Caco-2 (cell line): ENCODE measurements at regions not wholly inside any gene's neighbourhood (a gene's known extent, or its start where the extent isn't known, plus 50 kb on each side); places are given as distances from the start of the nearest gene placed in this dataset.

Source experiments
- BruUV-seq: library from RNA; stranded (reverse); fragments of 400-500 nt; replicated peaks from 2 replicates; lab custom pipeline; 2021; lab: Mats Ljungman, UMichigan
- CTCF ChIA-PET: fragments of 300-600 bp; sonication (Branson Sonifier 250); formaldehyde crosslinking; loops from one replicate; lab custom pipeline; 2022; ENCODE audit warnings: antibody characterized with exemption; lab: Charles Lee
- POLR2A ChIA-PET: fragments of 300-600 bp; sonication (Branson Sonifier 250); formaldehyde crosslinking; loops from one replicate; lab custom pipeline; 2022; ENCODE audit warnings: antibody characterized with exemption; lab: Charles Lee
- DNase-seq, 2 experiments: peaks; one replicate each; pipeline versions ENCODE4 v3.0.0 to v3.0.0-alpha.2; 2020 to 2022
- H3K27me3 ChIP-seq: replicated peaks from 2 replicates; pipeline ENCODE4 v1.6.0; 2011; ENCODE audit warnings: low read length; ENCODE audit not compliant: control insufficient read depth, insufficient read depth
- H3K36me3 ChIP-seq: 2 replicates; pipeline ENCODE4 v1.5.1; 2011; ENCODE audit warnings: low read length; ENCODE audit not compliant: control insufficient read depth, insufficient read depth
- H3K4me1 ChIP-seq: fragments of 250-450 bp; sonication (Bioruptor Pico); 2 replicates; pipeline ENCODE4 v1.5.1; 2020; ENCODE audit warnings: mild to moderate bottlenecking
- H3K4me3 ChIP-seq: 2 replicates; pipeline ENCODE4 v1.5.1; 2011; ENCODE audit warnings: low read depth, mild to moderate bottlenecking, control low read depth, low read length
- H3K9me3 ChIP-seq: fragments of 250-450 bp; sonication (Bioruptor Pico); 2 replicates; pipeline ENCODE4 v1.5.1; 2020; ENCODE audit warnings: mild to moderate bottlenecking, moderate library complexity
- H3K27ac Mint-ChIP-seq: one replicate; pipeline ENCODE4 v1.8.0; 2022; ENCODE audit warnings: mixed read lengths; ENCODE audit not compliant: unreplicated experiment
- H3K27me3 Mint-ChIP-seq: one replicate; pipeline ENCODE4 v1.8.0; 2022; ENCODE audit warnings: mixed read lengths; ENCODE audit not compliant: insufficient read depth, unreplicated experiment
- H3K36me3 Mint-ChIP-seq: one replicate; pipeline ENCODE4 v1.8.0; 2022; ENCODE audit warnings: mild to moderate bottlenecking, mixed read lengths; ENCODE audit not compliant: insufficient read depth, unreplicated experiment
- H3K4me1 Mint-ChIP-seq: one replicate; pipeline ENCODE4 v1.8.0; 2022; ENCODE audit warnings: low read depth, mixed read lengths; ENCODE audit not compliant: unreplicated experiment
- H3K4me3 Mint-ChIP-seq: one replicate; pipeline ENCODE4 v1.8.0; 2022; ENCODE audit warnings: mild to moderate bottlenecking, moderate library complexity, mixed read lengths; ENCODE audit not compliant: unreplicated experiment
- H3K9me3 Mint-ChIP-seq: one replicate; pipeline ENCODE4 v1.8.0; 2022; ENCODE audit warnings: mixed read lengths; ENCODE audit not compliant: unreplicated experiment
- intact Hi-C: fragments of 100-400 bp; cut with micrococcal nuclease; formaldehyde crosslinking; loops from one replicate; pipeline ENCODE4 v1.10.0; 2022; ENCODE audit not compliant: unreplicated experiment
- TF ChIP-seq, protein P1 (sequence below), 2 experiments: fragments of 200-600 bp in 1 of 2; IDR thresholded peaks; 1 replicate in 1 of 2; 2 replicates in 1 of 2; pipeline versions ENCODE4 v1.5.1 to v1.8.0; 2011 to 2022; ENCODE audit warnings: antibody characterized with exemption in 1 of 2, control low read depth in 1 of 2, inconsistent platforms in 1 of 2, low read depth in 1 of 2, low read length in 1 of 2, mild to moderate bottlenecking in 1 of 2, moderate library complexity in 1 of 2; ENCODE audit not compliant: insufficient read depth in 1 of 2, severe bottlenecking in 1 of 2, unreplicated experiment in 1 of 2

DNA sequence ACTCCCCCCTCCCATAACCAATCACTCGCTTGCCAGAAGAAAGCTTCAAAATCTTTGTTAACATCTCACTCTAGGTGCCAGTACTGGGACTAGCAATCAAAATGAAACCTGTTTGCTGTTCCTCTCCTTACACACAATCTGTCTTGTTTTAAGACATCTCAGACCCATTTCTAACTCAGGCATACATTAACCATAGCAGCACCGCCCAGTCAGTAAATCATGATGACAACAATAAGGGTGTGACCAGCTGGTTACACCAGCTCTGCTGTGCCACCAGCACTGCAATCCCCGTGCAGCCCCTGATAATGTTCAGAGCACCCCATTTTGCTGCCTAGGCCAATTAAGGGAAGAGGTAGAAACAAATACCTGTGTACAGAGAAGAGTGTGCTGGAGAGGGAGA is 185.2 kb upstream of the TAB2 start:
- BruUV-seq: no TSS peak
- no peak overlapping the region for H3K4me3 Mint-ChIP-seq
- POLR2A ChIA-PET: no interaction called here

DNA sequence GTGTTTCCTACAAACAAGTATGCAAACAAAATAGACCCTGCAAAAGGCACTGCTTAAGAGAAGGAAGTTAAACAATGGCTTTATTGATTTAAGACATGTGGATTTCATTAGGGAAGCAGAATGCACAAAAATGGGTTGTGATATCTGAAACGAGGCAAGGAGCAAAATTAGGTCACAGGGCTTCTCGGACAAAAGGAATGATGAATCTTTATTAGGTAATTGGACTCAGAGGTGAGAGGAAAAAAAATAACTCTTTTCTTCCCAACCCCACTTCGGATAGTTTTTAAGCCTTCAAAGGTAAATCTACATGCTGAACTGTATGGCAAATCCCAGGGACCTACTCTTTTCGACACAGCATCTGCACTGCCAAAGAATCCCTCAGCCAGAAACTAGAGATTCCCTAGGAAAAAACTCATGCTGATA is 183.0 kb upstream of the TAB2 start:
- no TSS peak for BruUV-seq

More for the DNA sequence above, 185.2 kb upstream of the TAB2 start:
- H3K36me3 ChIP-seq: no peaks in the 10 kb centered on the region
- CTCF ChIA-PET: no interaction called here
- no peak for DNase-seq
- TF ChIP-seq, protein P1, sequence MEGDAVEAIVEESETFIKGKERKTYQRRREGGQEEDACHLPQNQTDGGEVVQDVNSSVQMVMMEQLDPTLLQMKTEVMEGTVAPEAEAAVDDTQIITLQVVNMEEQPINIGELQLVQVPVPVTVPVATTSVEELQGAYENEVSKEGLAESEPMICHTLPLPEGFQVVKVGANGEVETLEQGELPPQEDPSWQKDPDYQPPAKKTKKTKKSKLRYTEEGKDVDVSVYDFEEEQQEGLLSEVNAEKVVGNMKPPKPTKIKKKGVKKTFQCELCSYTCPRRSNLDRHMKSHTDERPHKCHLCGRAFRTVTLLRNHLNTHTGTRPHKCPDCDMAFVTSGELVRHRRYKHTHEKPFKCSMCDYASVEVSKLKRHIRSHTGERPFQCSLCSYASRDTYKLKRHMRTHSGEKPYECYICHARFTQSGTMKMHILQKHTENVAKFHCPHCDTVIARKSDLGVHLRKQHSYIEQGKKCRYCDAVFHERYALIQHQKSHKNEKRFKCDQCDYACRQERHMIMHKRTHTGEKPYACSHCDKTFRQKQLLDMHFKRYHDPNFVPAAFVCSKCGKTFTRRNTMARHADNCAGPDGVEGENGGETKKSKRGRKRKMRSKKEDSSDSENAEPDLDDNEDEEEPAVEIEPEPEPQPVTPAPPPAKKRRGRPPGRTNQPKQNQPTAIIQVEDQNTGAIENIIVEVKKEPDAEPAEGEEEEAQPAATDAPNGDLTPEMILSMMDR (IDR thresholded peaks at IDR 0.05; ENCODE audit: insufficient read depth in 1 of 2, low read depth in 1 of 2, low read length in 1 of 2, severe bottlenecking in 1 of 2, unreplicated experiment in 1 of 2): no peak
- H3K9me3 ChIP-seq: no peaks in the 10 kb centered on the region
- intact Hi-C loops: no loop called here
- Mint-ChIP-seq H3K9me3 (peaks cover 14% of the 10 kb centered on the region), H3K27me3 (no peaks in the 10 kb centered on the region), H3K4me1 (no peaks in the 10 kb centered on the region), H3K27ac (no peak overlapping the region), H3K36me3 (no peaks in the 10 kb centered on the region)
- no peak overlapping the region for H3K4me3 ChIP-seq
- peaks cover 5% of the 10 kb centered on the region for H3K4me1 ChIP-seq
- no peaks in the 10 kb centered on the region for H3K27me3 ChIP-seq

DNA sequence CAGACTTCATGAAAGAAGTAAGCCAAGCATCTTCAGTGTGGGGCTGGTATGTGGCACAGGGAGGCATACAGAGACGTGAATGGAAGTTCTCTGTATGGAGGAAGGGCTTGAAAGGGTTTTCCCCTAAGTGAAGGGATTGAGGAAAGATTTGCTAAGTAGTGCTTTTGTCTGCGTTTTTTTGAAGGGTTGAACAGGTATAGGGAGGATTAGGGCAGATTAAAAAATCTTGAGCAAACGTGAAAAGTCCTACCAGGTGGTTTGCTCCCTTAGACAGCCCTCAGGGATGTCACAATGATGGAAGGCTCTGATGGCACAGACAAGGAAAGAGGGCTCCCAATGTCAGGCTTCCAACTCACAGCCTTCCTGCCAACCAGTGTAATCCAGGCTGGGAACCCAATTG is 181.7 kb upstream of the TAB2 start:
- Histone ChIP-seq H3K36me3 (no peaks in the 10 kb centered on the region), H3K4me1 (peaks cover 10% of the 10 kb centered on the region), H3K27me3 (no peaks in the 10 kb centered on the region), H3K9me3 (no peaks in the 10 kb centered on the region), H3K4me3 (no peak overlapping the region)
- Mint-ChIP-seq H3K9me3 (no peaks in the 10 kb centered on the region), H3K27me3 (no peaks in the 10 kb centered on the region), H3K4me3 (no peak overlapping the region), H3K4me1 (peaks cover 11% of the 10 kb centered on the region), H3K27ac (no peak overlapping the region), H3K36me3 (no peaks in the 10 kb centered on the region)
- ChIA-PET CTCF (no interaction called here), POLR2A (no interaction called here)
- TF ChIP-seq, protein P1 (IDR thresholded peaks at IDR 0.05; ENCODE audit: insufficient read depth in 1 of 2, low read depth in 1 of 2, low read length in 1 of 2, severe bottlenecking in 1 of 2, unreplicated experiment in 1 of 2): no peak
- no TSS peak for BruUV-seq
- DNase-seq: no peak
- intact Hi-C loops: no loop called here

More for the DNA sequence above, 183.0 kb upstream of the TAB2 start:
- H3K4me3 Mint-ChIP-seq: no peak overlapping the region
- intact Hi-C loops: no loop called here
- H3K4me1 Mint-ChIP-seq: no peaks in the 10 kb centered on the region
- H3K27me3 ChIP-seq: no peaks in the 10 kb centered on the region
- H3K9me3 Mint-ChIP-seq: peaks cover under 1% of the 10 kb centered on the region
- CTCF ChIA-PET: no interaction called here
- no peaks in the 10 kb centered on the region for H3K36me3 ChIP-seq
- TF ChIP-seq, protein P1 (IDR thresholded peaks at IDR 0.05; ENCODE audit: insufficient read depth in 1 of 2, low read depth in 1 of 2, low read length in 1 of 2, severe bottlenecking in 1 of 2, unreplicated experiment in 1 of 2): no peak
- POLR2A ChIA-PET: no interaction called here
- no peaks in the 10 kb centered on the region for H3K36me3 Mint-ChIP-seq
- DNase-seq: no peak
- H3K27me3 Mint-ChIP-seq: no peaks in the 10 kb centered on the region
- H3K4me3 ChIP-seq: no peak overlapping the region
- no peak overlapping the region for H3K27ac Mint-ChIP-seq
- no peaks in the 10 kb centered on the region for H3K9me3 ChIP-seq
- H3K4me1 ChIP-seq: peaks cover 5% of the 10 kb centered on the region
